GM10248 (cell line): ENCODE measurements at regions not wholly inside any gene's neighbourhood (a gene's known extent, or its start where the extent isn't known, plus 50 kb on each side); places are given as distances from the start of the nearest gene placed in this dataset.
A peak's percentile ranks its signal among the peaks of the same experiment; 100 is the strongest.
"Not testable (repeated sequence)": the region's sequence is repeated elsewhere in the genome, so short reads cannot be mapped to it uniquely, and the experiment has no call there.

ENCODE experiments used
- CTCF ChIA-PET: fragments of 300-600 bp; sonication (Branson Sonifier 250); formaldehyde crosslinking; extraction: SDS; loops from one replicate; lab custom pipeline; 2021; ENCODE audit warnings: antibody characterized with exemption; lab: Yijun Ruan, JAX
- POLR2A ChIA-PET: fragments of 350-650 bp; sonication (Branson Sonifier 250); formaldehyde crosslinking; extraction: SDS; loops from one replicate; lab custom pipeline; 2020; ENCODE audit warnings: antibody characterized with exemption; lab: Yijun Ruan, JAX
- DNase-seq: peaks from one replicate; pipeline ENCODE4 v3.0.0; 2012; ENCODE audit errors: extremely low spot score
- TF ChIP-seq, protein P1 (sequence below): IDR thresholded peaks from 2 replicates; pipeline ENCODE4 v1.5.1; 2012; ENCODE audit warnings: mild to moderate bottlenecking, low read depth; ENCODE audit errors: extremely low read depth, missing control alignments, control extremely low read depth

DNA sequence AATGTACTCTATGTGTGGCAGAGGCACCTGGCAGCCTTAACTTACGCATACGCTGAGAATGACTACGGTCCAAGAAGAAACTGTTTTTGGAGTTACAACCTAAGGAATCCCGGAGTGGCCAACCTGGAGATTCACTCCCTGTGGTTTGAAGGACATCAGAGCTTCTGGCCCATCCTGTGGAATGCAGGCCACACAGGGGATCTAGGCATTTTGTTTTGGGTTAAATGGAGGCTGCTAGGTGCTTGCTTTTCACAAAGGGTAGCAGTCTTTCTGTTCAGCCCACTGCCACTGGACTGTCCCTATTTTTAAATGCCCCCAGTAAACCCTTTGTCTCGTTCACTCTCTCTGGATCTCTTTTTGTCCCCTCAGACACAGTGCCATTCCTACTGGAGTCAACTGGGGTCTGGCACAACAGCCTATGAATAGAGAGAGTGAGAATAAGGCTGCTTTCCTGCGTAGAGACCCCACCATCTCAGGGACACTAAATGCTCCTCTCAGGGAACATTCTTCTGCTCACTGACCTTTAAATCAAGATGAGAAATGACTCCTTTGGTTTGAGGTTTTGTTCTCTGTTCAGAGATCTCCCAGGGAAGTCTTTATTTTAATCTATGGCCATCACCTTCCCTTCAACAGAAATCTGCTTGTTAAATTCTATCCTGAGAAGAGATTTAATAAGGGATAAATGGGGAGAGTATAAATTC lies 124.9 kb downstream of the B3GNT2 start:
- POLR2A ChIA-PET = interaction anchor here (1.1 to 3.2 kb wide), 2 partner anchors 11 to 15 kb away, joined by 3 to 16 read pairs; no protein-coding TSS in a partner anchor
- TF ChIP-seq, protein P1, sequence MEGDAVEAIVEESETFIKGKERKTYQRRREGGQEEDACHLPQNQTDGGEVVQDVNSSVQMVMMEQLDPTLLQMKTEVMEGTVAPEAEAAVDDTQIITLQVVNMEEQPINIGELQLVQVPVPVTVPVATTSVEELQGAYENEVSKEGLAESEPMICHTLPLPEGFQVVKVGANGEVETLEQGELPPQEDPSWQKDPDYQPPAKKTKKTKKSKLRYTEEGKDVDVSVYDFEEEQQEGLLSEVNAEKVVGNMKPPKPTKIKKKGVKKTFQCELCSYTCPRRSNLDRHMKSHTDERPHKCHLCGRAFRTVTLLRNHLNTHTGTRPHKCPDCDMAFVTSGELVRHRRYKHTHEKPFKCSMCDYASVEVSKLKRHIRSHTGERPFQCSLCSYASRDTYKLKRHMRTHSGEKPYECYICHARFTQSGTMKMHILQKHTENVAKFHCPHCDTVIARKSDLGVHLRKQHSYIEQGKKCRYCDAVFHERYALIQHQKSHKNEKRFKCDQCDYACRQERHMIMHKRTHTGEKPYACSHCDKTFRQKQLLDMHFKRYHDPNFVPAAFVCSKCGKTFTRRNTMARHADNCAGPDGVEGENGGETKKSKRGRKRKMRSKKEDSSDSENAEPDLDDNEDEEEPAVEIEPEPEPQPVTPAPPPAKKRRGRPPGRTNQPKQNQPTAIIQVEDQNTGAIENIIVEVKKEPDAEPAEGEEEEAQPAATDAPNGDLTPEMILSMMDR = no peak
- no peak for DNase-seq
- CTCF ChIA-PET = interaction anchor here (1.0 to 6.4 kb wide), 8 partner anchors 9 to 90 kb away, joined by 3 to 39 read pairs (median 4); no protein-coding TSS in a partner anchor

DNA sequence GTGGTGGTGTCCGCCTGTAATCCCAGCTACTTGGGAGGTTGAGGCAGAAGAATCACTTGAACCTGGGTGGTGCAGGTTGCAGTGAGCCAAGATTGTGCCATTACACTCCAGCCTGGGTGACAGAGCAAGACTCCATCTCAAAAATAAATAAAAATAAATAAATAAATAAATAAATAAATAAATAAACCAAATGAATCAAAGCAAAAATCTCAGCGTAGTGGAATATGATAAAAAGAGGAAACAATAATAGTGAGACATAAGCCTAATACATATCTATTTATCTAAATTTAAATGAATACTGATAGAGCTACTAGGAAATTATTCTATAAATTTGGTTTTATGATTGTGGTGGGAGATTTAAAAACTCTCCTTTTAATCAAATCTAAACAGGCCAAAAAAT lies 124.2 kb downstream of the B3GNT2 start:
- not testable (repeated sequence) for DNase-seq
- POLR2A ChIA-PET = interaction anchor here (1.1 to 3.2 kb wide), 2 partner anchors 10 to 14 kb away, joined by 3 to 16 read pairs; no protein-coding TSS in a partner anchor
- CTCF ChIA-PET = interaction anchor here (1.3 to 6.4 kb wide), 4 partner anchors 10 to 21 kb away, joined by 3 to 39 read pairs (median 6); no protein-coding TSS in a partner anchor

DNA sequence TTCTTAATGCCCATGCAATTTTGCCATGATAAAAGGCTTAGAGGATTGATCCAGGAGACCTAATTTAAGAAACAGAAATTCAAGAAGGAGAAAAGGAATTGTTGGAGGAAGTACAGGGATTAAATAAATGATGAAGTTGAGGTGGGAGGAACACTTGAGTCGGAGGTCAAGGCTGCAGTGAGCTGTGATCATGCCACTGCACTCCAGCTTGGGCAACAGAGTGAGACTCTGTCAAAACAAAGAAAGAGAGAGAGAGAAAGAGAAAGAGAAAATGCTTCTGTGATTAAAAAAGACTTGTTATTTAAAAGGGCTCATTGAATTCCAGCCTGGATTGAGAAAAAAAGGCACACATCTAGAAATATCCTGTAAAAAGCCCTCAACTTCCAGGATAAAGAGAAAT lies 123.2 kb downstream of the B3GNT2 start:
- TF ChIP-seq, protein P1 = no peak
- ChIA-PET POLR2A (no interaction called here), CTCF (interaction anchor here (1.1 to 6.4 kb wide), 6 partner anchors 8 to 21 kb away, joined by 3 to 39 read pairs (median 5); no protein-coding TSS in a partner anchor)
- no peak for DNase-seq

DNA sequence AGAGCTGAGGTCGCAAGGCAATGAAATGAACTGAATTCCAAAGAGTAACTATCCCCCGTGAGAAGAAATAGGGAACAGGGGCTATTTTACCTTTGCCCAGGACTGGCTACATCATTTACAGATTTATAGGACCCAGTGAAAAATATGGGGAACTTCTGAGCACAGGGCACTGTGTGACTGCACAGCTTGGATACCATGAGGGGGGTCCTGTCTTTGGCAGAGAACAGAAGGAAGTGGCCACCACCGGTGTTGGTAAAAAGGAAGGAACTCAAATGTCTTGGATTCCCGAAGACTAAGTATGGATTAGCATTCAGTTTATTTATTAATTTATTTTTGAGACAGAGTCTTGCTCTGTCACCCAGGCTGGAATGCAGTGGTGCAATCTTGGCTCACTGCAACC lies 119.6 kb downstream of the B3GNT2 start:
- no peak for DNase-seq
- ChIA-PET POLR2A (no interaction called here), CTCF (interaction anchor here (1.1 kb wide), 1 partner anchor 94 kb away, joined by 3 read pairs; no protein-coding TSS in a partner anchor)
- TF ChIP-seq, protein P1 = no peak

DNA sequence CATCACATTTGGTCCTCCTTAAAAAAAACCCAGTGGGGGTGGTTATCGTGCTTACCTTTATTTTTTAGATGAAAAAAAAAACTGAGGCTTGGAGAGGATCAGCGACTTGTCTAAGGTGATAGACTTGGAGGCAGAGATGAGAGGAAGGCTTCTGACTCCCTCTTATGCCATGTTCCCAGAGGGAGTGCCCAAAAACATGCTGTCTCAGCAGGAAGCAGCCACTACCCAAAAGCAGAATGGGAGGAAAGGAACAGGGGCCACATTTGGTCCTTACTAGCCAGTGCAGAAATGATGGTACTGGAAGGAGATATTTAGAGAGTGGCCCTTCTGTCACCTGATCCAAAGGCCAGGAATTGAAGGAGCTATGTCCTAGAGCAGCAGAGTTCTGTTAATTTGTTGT lies 118.4 kb downstream of the B3GNT2 start:
- CTCF ChIA-PET = interaction anchor here (0.7 to 2.3 kb wide), 13 partner anchors 9 to 321 kb away, joined by 3 to 8 read pairs (median 3); no protein-coding TSS in a partner anchor
- DNase-seq = no peak
- POLR2A ChIA-PET = interaction anchor here (1.5 to 1.7 kb wide), 2 partner anchors 10 to 20 kb away, joined by 5 to 7 read pairs; no protein-coding TSS in a partner anchor
- TF ChIP-seq, protein P1 = no peak

DNA sequence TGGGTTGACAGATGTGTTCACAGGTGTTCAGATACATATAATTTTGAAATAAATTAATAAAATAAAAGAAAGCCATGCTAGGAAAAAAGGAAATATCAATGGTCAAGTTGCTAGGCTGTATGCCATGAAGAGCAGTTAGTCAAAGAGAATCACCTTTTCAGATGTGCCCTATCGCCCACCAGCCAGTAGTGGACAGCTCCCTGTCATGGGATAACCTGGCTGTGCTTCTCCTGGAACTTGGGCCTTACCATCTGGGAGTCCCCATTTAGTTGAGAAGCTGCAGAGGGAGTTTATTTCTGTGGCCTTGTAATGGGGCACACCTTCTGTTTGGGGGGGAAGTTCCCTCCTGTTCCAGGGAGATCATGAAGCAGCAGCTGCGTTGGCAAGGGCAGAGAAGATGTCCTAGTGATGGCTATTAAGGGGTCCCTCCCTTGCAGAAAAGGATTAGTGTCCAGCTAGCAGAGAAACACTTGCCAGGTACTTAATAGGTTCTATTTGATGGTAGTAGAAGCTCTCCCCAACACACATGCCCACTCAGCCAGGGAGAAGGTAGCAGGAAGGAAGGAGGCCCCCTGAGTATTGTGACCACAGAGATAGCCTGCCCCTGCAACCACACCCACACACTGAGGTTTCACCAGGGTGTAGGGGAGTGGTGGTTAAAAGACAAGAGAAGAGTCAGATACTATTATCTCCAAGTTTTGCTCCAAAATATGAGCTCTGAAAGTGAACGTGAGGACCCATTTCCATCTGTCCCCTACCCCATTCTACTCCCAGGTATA lies 117.7 kb downstream of the B3GNT2 start:
- POLR2A ChIA-PET = interaction anchor here (1.5 to 1.7 kb wide), 2 partner anchors 9 to 21 kb away, joined by 5 to 7 read pairs; no protein-coding TSS in a partner anchor

More for the DNA sequence above, 117.7 kb downstream of the B3GNT2 start:
- CTCF ChIA-PET = interaction anchor here (0.7 to 2.3 kb wide), 13 partner anchors 10 to 320 kb away, joined by 3 to 8 read pairs (median 4); no protein-coding TSS in a partner anchor
- DNase-seq = peak; percentile 65
- TF ChIP-seq, protein P1 = no peak
